ENCODE measurements at regions not wholly inside any gene's neighbourhood (a gene's known extent, or its start where the extent isn't known, plus 50 kb on each side); places are given as distances from the start of the nearest gene placed in this dataset.

- H3K36me3 ChIP-seq: no peaks in the 10 kb centered on the region
- DNase-seq (ENCODE audit: low spot score): no peak
- no peak for TF ChIP-seq CTCF (IDR thresholded peaks at IDR 0.05)
Observed at GRCh38 chr4:104868958-104869357, 277.7 kb upstream of the TET2 start.

GRCh38 chr4:104869831-104870230 is 276.8 kb upstream of the TET2 start:
- no peaks in the 10 kb centered on the region for H3K4me1 ChIP-seq
- H3K27ac ChIP-seq: no peak overlapping the region
- no peaks in the 10 kb centered on the region for H3K27me3 ChIP-seq
- no peak for DNase-seq (ENCODE audit: low spot score)
- no peaks in the 10 kb centered on the region for H3K36me3 ChIP-seq
- TF ChIP-seq CTCF (IDR thresholded peaks at IDR 0.05): no peak
- H3K4me3 ChIP-seq: no peak overlapping the region
- no peaks in the 10 kb centered on the region for H3K9me3 ChIP-seq

More at GRCh38 chr4:104868958-104869357, 277.7 kb upstream of the TET2 start:
- Histone ChIP-seq H3K27ac (no peak overlapping the region), H3K9me3 (no peaks in the 10 kb centered on the region), H3K4me1 (no peaks in the 10 kb centered on the region), H3K27me3 (no peaks in the 10 kb centered on the region), H3K4me3 (no peak overlapping the region)

GRCh38 chr4:104870495-104871233 is 276.0 kb upstream of the TET2 start:
- DNase-seq (ENCODE audit: low spot score): no peak
- Histone ChIP-seq H3K9me3 (no peaks in the 10 kb centered on the region), H3K27me3 (no peaks in the 10 kb centered on the region), H3K4me1 (no peaks in the 10 kb centered on the region), H3K36me3 (no peaks in the 10 kb centered on the region), H3K27ac (no peak overlapping the region), H3K4me3 (no peak overlapping the region)
- TF ChIP-seq CTCF (IDR thresholded peaks at IDR 0.05): no peak

GRCh38 chr4:104878936-104879335 is 267.7 kb upstream of the TET2 start:
- H3K9me3 ChIP-seq: no peaks in the 10 kb centered on the region
- no peaks in the 10 kb centered on the region for H3K36me3 ChIP-seq
- no peak for DNase-seq (ENCODE audit: low spot score)
- no peaks in the 10 kb centered on the region for H3K27me3 ChIP-seq
- no peak overlapping the region for H3K4me3 ChIP-seq
- H3K4me1 ChIP-seq: no peaks in the 10 kb centered on the region
- H3K27ac ChIP-seq: no peak overlapping the region
- TF ChIP-seq CTCF (IDR thresholded peaks at IDR 0.05): no peak

GRCh38 chr4:104879367-104879766 is 267.3 kb upstream of the TET2 start:
- H3K4me3 ChIP-seq: no peak overlapping the region
- TF ChIP-seq CTCF (IDR thresholded peaks at IDR 0.05): no peak
- DNase-seq (ENCODE audit: low spot score): no peak
- H3K36me3 ChIP-seq: no peaks in the 10 kb centered on the region
- no peaks in the 10 kb centered on the region for H3K4me1 ChIP-seq
- H3K9me3 ChIP-seq: no peaks in the 10 kb centered on the region
- H3K27me3 ChIP-seq: no peaks in the 10 kb centered on the region
- no peak overlapping the region for H3K27ac ChIP-seq

GRCh38 chr4:104879854-104880253 is 266.8 kb upstream of the TET2 start:
- Histone ChIP-seq H3K36me3 (no peaks in the 10 kb centered on the region), H3K9me3 (no peaks in the 10 kb centered on the region), H3K27ac (no peak overlapping the region), H3K4me3 (no peak overlapping the region), H3K27me3 (no peaks in the 10 kb centered on the region), H3K4me1 (no peaks in the 10 kb centered on the region)
- no peak for TF ChIP-seq CTCF (IDR thresholded peaks at IDR 0.05)
- DNase-seq (ENCODE audit: low spot score): no peak

Data from right atrium auricular region (tissue), 2 donors.